Transverse colon (tissue), 4 donors: ENCODE measurements at regions not wholly inside any gene's neighbourhood (a gene's known extent, or its start where the extent isn't known, plus 50 kb on each side); places are given as distances from the start of the nearest gene placed in this dataset.

Experiments used
- DNase-seq: peaks from one replicate; pipeline ENCODE4 v3.0.0-alpha.2; 2019
- H3K27ac ChIP-seq, 4 donors: fragments of 200-600 bp; sonication (generic); 2 replicates each; pipeline ENCODE4 v1.5.1; 2016 to 2018; ENCODE audit warnings: inconsistent platforms in 4 of 4
- H3K27me3 ChIP-seq: fragments of 200-600 bp; sonication (generic); 2 replicates; pipeline ENCODE4 v1.5.1; 2017; ENCODE audit warnings: inconsistent platforms
- H3K36me3 ChIP-seq, 4 donors: fragments of 200-600 bp; sonication (generic); 2 replicates each; pipeline ENCODE4 v1.5.1; 2017 to 2019; ENCODE audit warnings: inconsistent platforms in 4 of 4
- H3K4me1 ChIP-seq, 4 donors: fragments of 200-600 bp; sonication (generic); 2 replicates each; pipeline ENCODE4 v1.5.1; 2017 to 2020; ENCODE audit warnings: inconsistent platforms in 4 of 4
- H3K4me3 ChIP-seq, 4 donors: fragments of 200-600 bp; sonication (generic); 1 replicate in 1 of 4; 2 replicates in 3 of 4; pipeline versions ENCODE4 v1.5.1 to v1.6.1; 2017 to 2019; ENCODE audit warnings: inconsistent platforms in 4 of 4
- H3K9me3 ChIP-seq, 2 donors: fragments of 200-600 bp; sonication (generic); 2 replicates each; pipeline ENCODE4 v1.5.1; 2017 to 2019; ENCODE audit warnings: inconsistent platforms in 2 of 2
- EP300 ChIP-seq: sonication (generic); formaldehyde crosslinking; IDR thresholded peaks from one replicate; pipeline ENCODE4 v1.6.1; 2017; ENCODE audit warnings: antibody characterized with exemption, low read depth
- POLR2A ChIP-seq: fragments of 450-650 bp; IDR thresholded peaks from one replicate; pipeline ENCODE4 v1.6.1; 2016; ENCODE audit warnings: antibody characterized with exemption, mild to moderate bottlenecking, moderate library complexity
- POLR2AphosphoS5 ChIP-seq, 3 donors: sonication (generic); formaldehyde crosslinking; IDR thresholded peaks; one replicate each; pipeline ENCODE4 v1.6.1; 2016; ENCODE audit warnings: antibody characterized with exemption in 3 of 3
- WGBS, 2 donors: methylation state at CpG; one replicate each; pipeline ENCODE4 v1.1.5; 2018; ENCODE audit warnings: low coverage in 1 of 2; 5-methylcytosine and 5-hydroxymethylcytosine counted together
- in situ Hi-C, 4 donors: fragments of 200-750 bp; cut with MboI; loops; one replicate each; pipeline versions ENCODE4 v1.15.0 to v1.15.1; 2017; ENCODE audit warnings: low sequenced_read_pairs in 3 of 4, low pct_ligation_motif_present in 1 of 4, low pct_unique_long_range_greater_than_20kb in 1 of 4
- intact Hi-C: fragments of 100-400 bp; cut with DNase I; formaldehyde crosslinking; loops from one replicate; pipeline ENCODE4 v1.15.1; 2023; ENCODE audit warnings: low total_unique reads
- TF ChIP-seq, protein P1 (sequence below), 5 experiments: fragments of 200-600 bp in 3 of 5; fragments of 450-650 bp in 2 of 5; sonication (generic) in 3 of 5; IDR thresholded peaks; 1 replicate in 2 of 5; 2 replicates in 3 of 5; pipeline ENCODE4 v1.5.1; 2016 to 2017; ENCODE audit warnings: antibody characterized with exemption in 5 of 5, inconsistent platforms in 3 of 5, mild to moderate bottlenecking in 2 of 5, moderate library complexity in 1 of 5

DNA sequence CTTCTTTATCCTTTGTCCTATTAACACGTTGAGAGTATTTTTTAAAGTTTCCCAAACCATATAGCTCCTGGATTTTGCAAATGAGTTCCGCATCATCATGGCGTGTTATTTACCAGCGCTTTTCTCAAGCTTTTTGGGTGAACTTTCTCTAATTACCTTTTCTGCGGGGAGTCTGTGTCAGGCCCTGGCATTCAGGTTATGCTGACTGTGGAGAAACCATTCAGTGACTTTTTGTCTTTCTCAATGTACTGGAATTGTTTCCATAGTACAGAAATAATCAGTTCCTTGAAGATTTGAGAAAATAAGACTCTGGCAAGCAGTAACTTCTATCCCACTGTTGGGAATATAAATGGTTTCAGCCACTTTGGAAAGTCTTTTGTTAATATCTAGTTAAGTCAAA is 115.3 kb downstream of the CDH26 start:
- in situ Hi-C loops, result no loop called here
- Histone ChIP-seq H3K27ac (no peak overlapping the region), H3K36me3 (no peaks in the 10 kb centered on the region), H3K27me3 (no peaks in the 10 kb centered on the region), H3K4me1 (no peaks in the 10 kb centered on the region), H3K9me3 (no peaks in the 10 kb centered on the region), H3K4me3 (no peak overlapping the region)
- no peak for DNase-seq
- TF ChIP-seq EP300, result no peak
- TF ChIP-seq, protein P1, sequence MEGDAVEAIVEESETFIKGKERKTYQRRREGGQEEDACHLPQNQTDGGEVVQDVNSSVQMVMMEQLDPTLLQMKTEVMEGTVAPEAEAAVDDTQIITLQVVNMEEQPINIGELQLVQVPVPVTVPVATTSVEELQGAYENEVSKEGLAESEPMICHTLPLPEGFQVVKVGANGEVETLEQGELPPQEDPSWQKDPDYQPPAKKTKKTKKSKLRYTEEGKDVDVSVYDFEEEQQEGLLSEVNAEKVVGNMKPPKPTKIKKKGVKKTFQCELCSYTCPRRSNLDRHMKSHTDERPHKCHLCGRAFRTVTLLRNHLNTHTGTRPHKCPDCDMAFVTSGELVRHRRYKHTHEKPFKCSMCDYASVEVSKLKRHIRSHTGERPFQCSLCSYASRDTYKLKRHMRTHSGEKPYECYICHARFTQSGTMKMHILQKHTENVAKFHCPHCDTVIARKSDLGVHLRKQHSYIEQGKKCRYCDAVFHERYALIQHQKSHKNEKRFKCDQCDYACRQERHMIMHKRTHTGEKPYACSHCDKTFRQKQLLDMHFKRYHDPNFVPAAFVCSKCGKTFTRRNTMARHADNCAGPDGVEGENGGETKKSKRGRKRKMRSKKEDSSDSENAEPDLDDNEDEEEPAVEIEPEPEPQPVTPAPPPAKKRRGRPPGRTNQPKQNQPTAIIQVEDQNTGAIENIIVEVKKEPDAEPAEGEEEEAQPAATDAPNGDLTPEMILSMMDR (IDR thresholded peaks at IDR 0.05), result no peak
- no peak for TF ChIP-seq POLR2AphosphoS5 (IDR thresholded peaks at IDR 0.05)
- TF ChIP-seq POLR2A, result no peak
- intact Hi-C loops, result no loop called here
- WGBS, 2 donors, result 71 to 91% methylated on average over 5 of the region's 5 CpGs

DNA sequence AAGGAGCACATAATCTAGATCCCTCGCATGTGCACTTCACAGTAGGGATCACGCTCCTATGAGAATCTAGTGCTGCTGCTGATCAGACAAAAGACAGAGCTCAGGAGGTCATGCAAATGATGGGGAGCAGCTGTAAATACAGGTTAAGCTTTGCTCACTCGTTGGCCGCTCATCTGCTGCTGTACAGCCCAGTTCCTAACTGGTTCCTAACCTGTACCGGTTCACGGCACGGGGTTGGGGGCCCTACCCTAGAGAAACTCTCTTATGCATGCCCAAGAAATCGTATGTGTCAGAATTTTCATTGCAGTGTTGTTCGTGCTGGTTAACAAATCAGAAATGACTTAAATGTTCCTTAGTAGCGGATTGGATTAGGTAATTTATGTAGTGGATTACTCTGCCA is 116.1 kb downstream of the CDH26 start:
- TF ChIP-seq POLR2AphosphoS5 (IDR thresholded peaks at IDR 0.05) (no peak), POLR2A (no peak), EP300 (no peak)
- TF ChIP-seq, protein P1 (IDR thresholded peaks at IDR 0.05), result no peak
- H3K36me3 ChIP-seq, result no peaks in the 10 kb centered on the region
- in situ Hi-C loops, result no loop called here
- H3K4me1 ChIP-seq, result no peaks in the 10 kb centered on the region
- H3K27ac ChIP-seq, result no peak overlapping the region
- no peak for DNase-seq
- intact Hi-C loops, result no loop called here
- no peaks in the 10 kb centered on the region for H3K9me3 ChIP-seq
- H3K4me3 ChIP-seq, result no peak overlapping the region
- WGBS, 2 donors, result 85 to 87% methylated on average over 10 of the region's 10 CpGs
- H3K27me3 ChIP-seq, result no peaks in the 10 kb centered on the region

DNA sequence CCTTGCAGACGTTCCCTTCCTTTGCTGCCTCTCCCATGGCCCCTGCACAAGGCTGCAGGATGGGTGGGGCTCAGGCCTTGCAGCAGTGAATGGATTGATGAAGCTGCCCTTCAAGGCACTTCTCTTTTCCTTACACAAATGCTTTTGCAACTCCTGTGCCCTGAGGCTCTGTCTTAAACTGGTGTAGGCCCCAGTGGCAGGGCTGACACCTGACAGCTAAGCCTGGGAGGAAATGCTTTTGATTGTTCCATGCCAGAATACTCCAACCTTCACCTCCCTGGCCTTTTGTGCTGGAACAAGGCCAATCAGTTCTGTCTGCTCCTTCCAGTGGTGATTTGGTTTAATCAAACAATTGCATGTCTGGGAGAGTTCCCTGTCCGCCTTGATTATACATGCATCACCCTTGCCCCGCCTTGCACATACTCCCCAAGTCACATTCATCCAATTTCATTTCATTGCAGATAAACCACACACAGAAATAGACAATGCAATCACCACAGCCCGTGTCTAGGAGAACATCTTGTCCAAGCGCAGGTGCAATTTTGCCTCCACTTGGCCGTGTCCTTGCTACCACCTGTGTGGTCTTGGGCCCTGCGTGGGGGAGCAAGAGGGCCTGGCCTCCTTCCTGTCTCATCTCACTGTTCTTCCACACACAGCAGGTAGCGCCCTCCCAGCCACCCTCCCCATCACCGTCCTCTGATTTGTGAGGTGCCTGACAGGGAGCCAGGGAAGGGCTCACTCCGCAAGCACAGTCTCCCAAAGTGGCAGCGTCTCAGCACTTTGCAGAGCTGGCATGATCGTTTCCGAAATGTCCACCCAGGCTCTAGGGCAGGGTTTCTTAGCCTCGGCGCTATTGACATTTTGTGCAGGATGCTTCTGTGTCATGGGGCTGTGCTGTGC is 120.4 kb downstream of the CDH26 start:
- H3K27ac ChIP-seq, result no peak overlapping the region
- TF ChIP-seq POLR2AphosphoS5 (IDR thresholded peaks at IDR 0.05) (no peak), POLR2A (no peak), EP300 (no peak)
- TF ChIP-seq, protein P1 (IDR thresholded peaks at IDR 0.05), result no peak
- no peaks in the 10 kb centered on the region for H3K9me3 ChIP-seq
- WGBS, 2 donors, result 40 to 79% methylated on average over 1 to 15 of the region's 15 CpGs
- H3K36me3 ChIP-seq, result no peaks in the 10 kb centered on the region
- DNase-seq, result no peak
- in situ Hi-C loops, result no loop called here
- no peak overlapping the region for H3K4me3 ChIP-seq
- H3K4me1 ChIP-seq, result no peaks in the 10 kb centered on the region
- H3K27me3 ChIP-seq, result no peaks in the 10 kb centered on the region
- intact Hi-C loops, result no loop called here

DNA sequence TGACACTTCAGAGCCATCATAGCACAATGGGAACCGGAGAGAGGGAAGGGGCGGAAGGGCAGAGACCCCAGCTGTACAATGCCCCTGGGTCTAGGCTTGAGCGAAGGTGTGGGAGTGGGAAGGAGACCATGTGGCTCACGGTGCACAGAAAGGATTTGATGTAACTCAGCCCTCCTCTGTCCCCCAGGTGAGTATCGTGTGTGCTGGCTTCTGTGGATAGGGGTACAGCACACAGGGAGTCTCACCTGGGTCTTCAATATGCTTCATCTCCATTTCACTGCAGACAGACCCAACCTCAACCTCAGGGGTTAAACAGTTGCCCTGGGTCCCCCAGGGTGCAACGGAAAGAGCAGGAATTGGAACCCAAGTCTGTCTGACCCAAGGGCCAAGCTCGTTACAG is 122.2 kb downstream of the CDH26 start:
- intact Hi-C loops, result no loop called here
- H3K9me3 ChIP-seq, result no peaks in the 10 kb centered on the region
- in situ Hi-C loops, result no loop called here
- H3K4me1 ChIP-seq, result no peaks in the 10 kb centered on the region
- WGBS, 2 donors, result 70 to 82% methylated on average over 2 to 7 of the region's 7 CpGs
- no peaks in the 10 kb centered on the region for H3K27me3 ChIP-seq
- no peak overlapping the region for H3K27ac ChIP-seq
- no peak overlapping the region for H3K4me3 ChIP-seq
- H3K36me3 ChIP-seq, result no peaks in the 10 kb centered on the region
- no peak for DNase-seq
- no peak for TF ChIP-seq EP300
- no peak for TF ChIP-seq POLR2AphosphoS5 (IDR thresholded peaks at IDR 0.05)
- no peak for TF ChIP-seq POLR2A
- TF ChIP-seq, protein P1 (IDR thresholded peaks at IDR 0.05), result no peak
